B cell (primary cell): ENCODE measurements at regions not wholly inside any gene's neighbourhood (a gene's known extent, or its start where the extent isn't known, plus 50 kb on each side); places are given as distances from the start of the nearest gene placed in this dataset.

Experiments
- EZH2 ChIP-seq: IDR thresholded peaks from 2 replicates; pipeline ENCODE4 v1.6.1; 2012; ENCODE audit warnings: borderline replicate concordance, low read depth, mild to moderate bottlenecking, moderate library complexity, low read length; ENCODE audit not compliant: insufficient read depth, poor library complexity, severe bottlenecking
- TF ChIP-seq, protein P1 (sequence below): fragments of 200-600 bp; IDR thresholded peaks from one replicate; pipeline ENCODE4 v1.8.0; 2022; ENCODE audit warnings: antibody characterized with exemption, mild to moderate bottlenecking

GRCh38 chr6:68025764-68026163 is 609.3 kb upstream of the ADGRB3 start:
- TF ChIP-seq, protein P1, sequence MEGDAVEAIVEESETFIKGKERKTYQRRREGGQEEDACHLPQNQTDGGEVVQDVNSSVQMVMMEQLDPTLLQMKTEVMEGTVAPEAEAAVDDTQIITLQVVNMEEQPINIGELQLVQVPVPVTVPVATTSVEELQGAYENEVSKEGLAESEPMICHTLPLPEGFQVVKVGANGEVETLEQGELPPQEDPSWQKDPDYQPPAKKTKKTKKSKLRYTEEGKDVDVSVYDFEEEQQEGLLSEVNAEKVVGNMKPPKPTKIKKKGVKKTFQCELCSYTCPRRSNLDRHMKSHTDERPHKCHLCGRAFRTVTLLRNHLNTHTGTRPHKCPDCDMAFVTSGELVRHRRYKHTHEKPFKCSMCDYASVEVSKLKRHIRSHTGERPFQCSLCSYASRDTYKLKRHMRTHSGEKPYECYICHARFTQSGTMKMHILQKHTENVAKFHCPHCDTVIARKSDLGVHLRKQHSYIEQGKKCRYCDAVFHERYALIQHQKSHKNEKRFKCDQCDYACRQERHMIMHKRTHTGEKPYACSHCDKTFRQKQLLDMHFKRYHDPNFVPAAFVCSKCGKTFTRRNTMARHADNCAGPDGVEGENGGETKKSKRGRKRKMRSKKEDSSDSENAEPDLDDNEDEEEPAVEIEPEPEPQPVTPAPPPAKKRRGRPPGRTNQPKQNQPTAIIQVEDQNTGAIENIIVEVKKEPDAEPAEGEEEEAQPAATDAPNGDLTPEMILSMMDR, result no peak
- no peak for TF ChIP-seq EZH2
